PC-3 (cell line): ENCODE measurements at regions not wholly inside any gene's neighbourhood (a gene's known extent, or its start where the extent isn't known, plus 50 kb on each side); places are given as distances from the start of the nearest gene placed in this dataset.

Source experiments
- ATAC-seq: fragments of 200-7000 bp; cut with Tn5 transposase; 2 replicates; pipeline ENCODE4 v1.9.1; 2020; ENCODE audit warnings: mild to moderate bottlenecking, moderate library complexity
- BruUV-seq: library from RNA; stranded (reverse); fragments of 400-500 nt; replicated peaks from 2 replicates; lab custom pipeline; 2021; lab: Mats Ljungman, UMichigan
- CTCF ChIA-PET: fragments of 300-600 bp; sonication (Branson Sonifier 250); formaldehyde crosslinking; loops from one replicate; lab custom pipeline; 2022; ENCODE audit warnings: antibody characterized with exemption; lab: Charles Lee
- POLR2A ChIA-PET: fragments of 300-600 bp; sonication (Branson Sonifier 250); formaldehyde crosslinking; loops from one replicate; lab custom pipeline; 2022; ENCODE audit warnings: antibody characterized with exemption; ENCODE audit not compliant: unreplicated experiment; lab: Charles Lee
- DNase-seq: peaks from one replicate; pipeline ENCODE4 v3.0.0-alpha.2; 2015
- H2AFZ ChIP-seq: fragments of 300-600 bp; sonication (generic); 2 replicates; pipeline ENCODE4 v1.6.0; 2016; ENCODE audit warnings: antibody characterized with exemption, low read length
- H3F3A ChIP-seq: fragments of 300-600 bp; sonication (generic); one replicate; pipeline ENCODE4 v1.6.0; 2017; ENCODE audit warnings: antibody characterized with exemption, low read length, control low read depth, mild to moderate bottlenecking; ENCODE audit not compliant: unreplicated experiment
- H3K27ac ChIP-seq: fragments of 300-600 bp; sonication (generic); 2 replicates; pipeline ENCODE4 v1.5.1; 2016; ENCODE audit warnings: mild to moderate bottlenecking, low read length
- H3K27me3 ChIP-seq: fragments of 300-600 bp; sonication (generic); 2 replicates; pipeline ENCODE4 v1.6.1; 2016; ENCODE audit warnings: low read length, mixed read lengths
- H3K36me3 ChIP-seq: fragments of 300-600 bp; sonication (generic); 2 replicates; pipeline ENCODE4 v1.6.1; 2016; ENCODE audit warnings: low read depth, mixed run types, low read length, mixed read lengths
- H3K4me1 ChIP-seq: fragments of 300-600 bp; sonication (generic); 2 replicates; pipeline ENCODE4 v1.5.1; 2016; ENCODE audit warnings: low read length; ENCODE audit not compliant: insufficient read depth
- H3K4me2 ChIP-seq: fragments of 300-600 bp; sonication (generic); 2 replicates; pipeline ENCODE4 v1.6.0; 2016; ENCODE audit warnings: low read length
- H3K4me3 ChIP-seq: fragments of 300-600 bp; sonication (generic); 2 replicates; pipeline ENCODE4 v1.5.1; 2016; ENCODE audit warnings: mild to moderate bottlenecking, low read length, mixed read lengths
- H3K79me2 ChIP-seq: fragments of 300-600 bp; sonication (generic); 2 replicates; pipeline ENCODE4 v1.6.1; 2017; ENCODE audit warnings: low read length, mixed read lengths
- H3K9ac ChIP-seq: fragments of 300-600 bp; sonication (generic); 2 replicates; pipeline ENCODE4 v1.6.0; 2016; ENCODE audit warnings: mild to moderate bottlenecking, low read length
- H3K9me2 ChIP-seq: fragments of 300-600 bp; sonication (generic); replicated peaks from 2 replicates; pipeline ENCODE4 v1.6.1; 2016; ENCODE audit warnings: mixed run types, low read length, mixed read lengths
- H3K9me3 ChIP-seq: fragments of 300-600 bp; sonication (generic); 2 replicates; pipeline ENCODE4 v1.6.1; 2016; ENCODE audit warnings: low read length, mixed read lengths
- H4K20me1 ChIP-seq: fragments of 300-600 bp; sonication (generic); 2 replicates; pipeline ENCODE4 v1.6.1; 2016; ENCODE audit warnings: low read length, mixed read lengths
- CTCF ChIP-seq: fragments of 300-600 bp; sonication (generic); conservative IDR thresholded peaks from 2 replicates; pipeline ENCODE4 v1.5.1; 2017; ENCODE audit warnings: antibody characterized with exemption, low read depth, mild to moderate bottlenecking, low read length
- EZH2 ChIP-seq: fragments of 300-600 bp; sonication (generic); IDR thresholded peaks from one replicate; pipeline ENCODE4 v1.6.1; 2017; ENCODE audit warnings: antibody characterized with exemption, mild to moderate bottlenecking, low read length; ENCODE audit not compliant: unreplicated experiment
- EZH2phosphoT487 ChIP-seq: fragments of 300-600 bp; sonication (generic); IDR thresholded peaks from 2 replicates; pipeline ENCODE4 v1.6.1; 2018; ENCODE audit warnings: mild to moderate bottlenecking, antibody characterized with exemption, low read length, borderline replicate concordance
- intact Hi-C: fragments of 100-400 bp; cut with micrococcal nuclease; formaldehyde crosslinking; loops from 2 replicates; pipeline ENCODE4 v1.9.0; 2023

- Histone ChIP-seq H3K9me2 (no peaks in the 10 kb centered on the region), H3K27me3 (no peaks in the 10 kb centered on the region), H3K4me2 (no peak overlapping the region), H3K4me3 (no peak overlapping the region), H3K4me1 (no peaks in the 10 kb centered on the region), H3K36me3 (no peaks in the 10 kb centered on the region), H3K9ac (no peak overlapping the region), H3K9me3 (no peaks in the 10 kb centered on the region), H2AFZ (no peak overlapping the region), H3F3A (no peaks in the 10 kb centered on the region), H4K20me1 (no peaks in the 10 kb centered on the region), H3K79me2 (no peaks in the 10 kb centered on the region), H3K27ac (no peak overlapping the region)
- DNase-seq (no peak), ATAC-seq (no peak)
- TF ChIP-seq EZH2phosphoT487 (no peak), EZH2 (no peak), CTCF (no peak)
- POLR2A ChIA-PET: no interaction called here
- intact Hi-C loops: no loop called here
- no TSS peak for BruUV-seq
- CTCF ChIA-PET: no interaction called here
These were observed 64.3 kb upstream of the STT3B start for GRCh38 chr3:31468433-31468832.

DNA sequence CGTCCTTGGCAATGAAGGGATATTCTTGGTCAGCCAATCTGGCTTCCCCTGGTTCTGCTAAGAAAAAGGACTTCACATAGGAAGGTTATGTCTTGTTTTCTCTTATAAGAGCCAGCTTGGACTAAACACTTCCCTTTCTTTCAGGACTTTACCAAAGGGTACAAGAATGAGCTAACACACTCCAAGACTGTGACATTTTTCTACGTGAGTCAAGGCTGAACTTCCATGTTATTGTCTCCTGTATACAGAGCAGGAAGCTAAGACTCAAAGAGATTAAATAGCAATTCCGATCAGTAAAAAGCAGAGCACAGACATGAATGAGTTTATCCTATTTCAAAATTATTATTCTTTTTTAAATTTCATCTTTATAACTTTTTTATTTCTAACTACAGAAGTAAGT lies 63.3 kb upstream of the STT3B start:
- DNase-seq (no peak), ATAC-seq (no peak)
- intact Hi-C loops: no loop called here
- ChIA-PET CTCF (no interaction called here), POLR2A (no interaction called here)
- no peaks in the 10 kb centered on the region for H3K27me3 ChIP-seq
- H3K4me3 ChIP-seq: no peak overlapping the region
- no peaks in the 10 kb centered on the region for H3K4me1 ChIP-seq
- H3F3A ChIP-seq: no peaks in the 10 kb centered on the region
- H2AFZ ChIP-seq: no peak overlapping the region
- TF ChIP-seq CTCF (no peak), EZH2 (no peak), EZH2phosphoT487 (no peak)
- no TSS peak for BruUV-seq
- no peak overlapping the region for H3K9ac ChIP-seq
- no peak overlapping the region for H3K4me2 ChIP-seq
- H3K79me2 ChIP-seq: no peaks in the 10 kb centered on the region
- no peaks in the 10 kb centered on the region for H3K36me3 ChIP-seq
- H4K20me1 ChIP-seq: no peaks in the 10 kb centered on the region
- no peak overlapping the region for H3K27ac ChIP-seq
- H3K9me3 ChIP-seq: no peaks in the 10 kb centered on the region
- no peaks in the 10 kb centered on the region for H3K9me2 ChIP-seq

GRCh38 chr3:31472479-31473390 lies 60.0 kb upstream of the STT3B start:
- intact Hi-C loops: no loop called here
- ATAC-seq (no peak), DNase-seq (peak; percentile 22)
- Histone ChIP-seq H2AFZ (no peak overlapping the region), H4K20me1 (no peaks in the 10 kb centered on the region), H3K79me2 (no peaks in the 10 kb centered on the region), H3K9ac (no peak overlapping the region), H3K36me3 (no peaks in the 10 kb centered on the region), H3K4me2 (no peak overlapping the region), H3K27me3 (no peaks in the 10 kb centered on the region), H3K9me2 (no peaks in the 10 kb centered on the region), H3K4me3 (no peak overlapping the region), H3K4me1 (no peaks in the 10 kb centered on the region), H3K27ac (no peak overlapping the region), H3F3A (no peaks in the 10 kb centered on the region), H3K9me3 (no peaks in the 10 kb centered on the region)
- POLR2A ChIA-PET: no interaction called here
- TF ChIP-seq EZH2phosphoT487: no peak
- TF ChIP-seq EZH2: no peak
- TF ChIP-seq CTCF: no peak
- CTCF ChIA-PET: no interaction called here
- no TSS peak for BruUV-seq
